Left ventricle myocardium inferior (tissue), 1 donor: ENCODE measurements at regions not wholly inside any gene's neighbourhood (a gene's known extent, or its start where the extent isn't known, plus 50 kb on each side); places are given as distances from the start of the nearest gene placed in this dataset.

Source experiments
- DNase-seq: peaks from one replicate; pipeline ENCODE4 v3.0.0-alpha.2; 2020
- H3K27ac ChIP-seq: fragments of 200-600 bp; replicated peaks from 2 replicates; pipeline ENCODE4 v1.8.0; 2021
- H3K27me3 ChIP-seq: fragments of 200-600 bp; 2 replicates; pipeline ENCODE4 v1.8.0; 2021; ENCODE audit warnings: low read depth
- H3K36me3 ChIP-seq: fragments of 200-600 bp; 2 replicates; pipeline ENCODE4 v1.8.0; 2021
- H3K4me1 ChIP-seq: fragments of 200-600 bp; 2 replicates; pipeline ENCODE4 v1.8.0; 2021
- H3K4me3 ChIP-seq: fragments of 200-600 bp; 2 replicates; pipeline ENCODE4 v1.8.0; 2021; ENCODE audit warnings: mild to moderate bottlenecking, moderate library complexity
- H3K9me3 ChIP-seq: fragments of 200-600 bp; replicated peaks from 2 replicates; pipeline ENCODE4 v1.8.0; 2021
- CTCF ChIP-seq: fragments of 200-600 bp; IDR thresholded peaks from 2 replicates; pipeline ENCODE4 v1.8.0; 2021; ENCODE audit warnings: antibody characterized with exemption, mild to moderate bottlenecking, borderline replicate concordance
- intact Hi-C: fragments of 100-400 bp; cut with micrococcal nuclease; formaldehyde crosslinking; loops from one replicate; pipeline ENCODE4 v1.11.0; 2022
- donor health status: DM: no; HTN: yes; CAD: no; lungs with severe emphysema.

GRCh38 chr5:102018279-102018678 is 277.8 kb downstream of the SLCO4C1 start:
- no peaks in the 10 kb centered on the region for H3K36me3 ChIP-seq
- no peak overlapping the region for H3K4me3 ChIP-seq
- no peak for DNase-seq
- intact Hi-C loops: no loop called here
- peaks cover 9% of the 10 kb centered on the region for H3K9me3 ChIP-seq
- no peak overlapping the region for H3K27ac ChIP-seq
- no peaks in the 10 kb centered on the region for H3K4me1 ChIP-seq
- no peaks in the 10 kb centered on the region for H3K27me3 ChIP-seq
- TF ChIP-seq CTCF: no peak

- no peak for DNase-seq
- Histone ChIP-seq H3K27ac (no peak overlapping the region), H3K4me3 (no peak overlapping the region), H3K36me3 (no peaks in the 10 kb centered on the region), H3K4me1 (no peaks in the 10 kb centered on the region), H3K27me3 (no peaks in the 10 kb centered on the region), H3K9me3 (no peaks in the 10 kb centered on the region)
- TF ChIP-seq CTCF: no peak
- intact Hi-C loops: no loop called here
Measured at GRCh38 chr5:102014371-102014770, 281.7 kb downstream of the SLCO4C1 start.

- Histone ChIP-seq H3K9me3 (no peaks in the 10 kb centered on the region), H3K4me1 (no peaks in the 10 kb centered on the region), H3K36me3 (no peaks in the 10 kb centered on the region), H3K27ac (no peak overlapping the region), H3K27me3 (no peaks in the 10 kb centered on the region), H3K4me3 (no peak overlapping the region)
- no peak for TF ChIP-seq CTCF
- intact Hi-C loops: no loop called here
- no peak for DNase-seq
Measured at GRCh38 chr5:102010644-102011043, 285.4 kb downstream of the SLCO4C1 start.

GRCh38 chr5:101997235-101997634 is 298.8 kb downstream of the SLCO4C1 start:
- no peak for DNase-seq
- peaks cover 4% of the 10 kb centered on the region for H3K9me3 ChIP-seq
- H3K27ac ChIP-seq: no peak overlapping the region
- no peak for TF ChIP-seq CTCF
- no peaks in the 10 kb centered on the region for H3K27me3 ChIP-seq
- intact Hi-C loops: no loop called here
- H3K4me1 ChIP-seq: no peaks in the 10 kb centered on the region
- no peaks in the 10 kb centered on the region for H3K36me3 ChIP-seq
- H3K4me3 ChIP-seq: no peak overlapping the region

GRCh38 chr5:101995585-101995984 is 300.5 kb downstream of the SLCO4C1 start:
- no peaks in the 10 kb centered on the region for H3K36me3 ChIP-seq
- H3K9me3 ChIP-seq: peaks cover 4% of the 10 kb centered on the region
- no peaks in the 10 kb centered on the region for H3K27me3 ChIP-seq
- no peak for DNase-seq
- H3K27ac ChIP-seq: no peak overlapping the region
- no peaks in the 10 kb centered on the region for H3K4me1 ChIP-seq
- TF ChIP-seq CTCF: no peak
- no peak overlapping the region for H3K4me3 ChIP-seq
- intact Hi-C loops: no loop called here

- Histone ChIP-seq H3K36me3 (no peaks in the 10 kb centered on the region), H3K27me3 (no peaks in the 10 kb centered on the region), H3K4me1 (no peaks in the 10 kb centered on the region), H3K4me3 (no peak overlapping the region), H3K9me3 (no peaks in the 10 kb centered on the region), H3K27ac (no peak overlapping the region)
- DNase-seq: no peak
- intact Hi-C loops: no loop called here
- no peak for TF ChIP-seq CTCF
Measured at GRCh38 chr5:101991486-101991885, 304.6 kb downstream of the SLCO4C1 start.
